GM12873 (cell line): ENCODE measurements at regions not wholly inside any gene's neighbourhood (a gene's known extent, or its start where the extent isn't known, plus 50 kb on each side); places are given as distances from the start of the nearest gene placed in this dataset.

ENCODE experiments used
- TF ChIP-seq, protein P1 (sequence below): IDR thresholded peaks from 2 replicates; pipeline ENCODE4 v1.5.1; 2012; ENCODE audit warnings: low read depth, mild to moderate bottlenecking, moderate library complexity, low read length, control low read depth; ENCODE audit not compliant: insufficient read depth; ENCODE audit errors: missing control alignments

GRCh38 chr3:139110072-139110830 lies 65.6 kb upstream of the PRR23C start:
- TF ChIP-seq, protein P1, sequence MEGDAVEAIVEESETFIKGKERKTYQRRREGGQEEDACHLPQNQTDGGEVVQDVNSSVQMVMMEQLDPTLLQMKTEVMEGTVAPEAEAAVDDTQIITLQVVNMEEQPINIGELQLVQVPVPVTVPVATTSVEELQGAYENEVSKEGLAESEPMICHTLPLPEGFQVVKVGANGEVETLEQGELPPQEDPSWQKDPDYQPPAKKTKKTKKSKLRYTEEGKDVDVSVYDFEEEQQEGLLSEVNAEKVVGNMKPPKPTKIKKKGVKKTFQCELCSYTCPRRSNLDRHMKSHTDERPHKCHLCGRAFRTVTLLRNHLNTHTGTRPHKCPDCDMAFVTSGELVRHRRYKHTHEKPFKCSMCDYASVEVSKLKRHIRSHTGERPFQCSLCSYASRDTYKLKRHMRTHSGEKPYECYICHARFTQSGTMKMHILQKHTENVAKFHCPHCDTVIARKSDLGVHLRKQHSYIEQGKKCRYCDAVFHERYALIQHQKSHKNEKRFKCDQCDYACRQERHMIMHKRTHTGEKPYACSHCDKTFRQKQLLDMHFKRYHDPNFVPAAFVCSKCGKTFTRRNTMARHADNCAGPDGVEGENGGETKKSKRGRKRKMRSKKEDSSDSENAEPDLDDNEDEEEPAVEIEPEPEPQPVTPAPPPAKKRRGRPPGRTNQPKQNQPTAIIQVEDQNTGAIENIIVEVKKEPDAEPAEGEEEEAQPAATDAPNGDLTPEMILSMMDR = no peak

DNA sequence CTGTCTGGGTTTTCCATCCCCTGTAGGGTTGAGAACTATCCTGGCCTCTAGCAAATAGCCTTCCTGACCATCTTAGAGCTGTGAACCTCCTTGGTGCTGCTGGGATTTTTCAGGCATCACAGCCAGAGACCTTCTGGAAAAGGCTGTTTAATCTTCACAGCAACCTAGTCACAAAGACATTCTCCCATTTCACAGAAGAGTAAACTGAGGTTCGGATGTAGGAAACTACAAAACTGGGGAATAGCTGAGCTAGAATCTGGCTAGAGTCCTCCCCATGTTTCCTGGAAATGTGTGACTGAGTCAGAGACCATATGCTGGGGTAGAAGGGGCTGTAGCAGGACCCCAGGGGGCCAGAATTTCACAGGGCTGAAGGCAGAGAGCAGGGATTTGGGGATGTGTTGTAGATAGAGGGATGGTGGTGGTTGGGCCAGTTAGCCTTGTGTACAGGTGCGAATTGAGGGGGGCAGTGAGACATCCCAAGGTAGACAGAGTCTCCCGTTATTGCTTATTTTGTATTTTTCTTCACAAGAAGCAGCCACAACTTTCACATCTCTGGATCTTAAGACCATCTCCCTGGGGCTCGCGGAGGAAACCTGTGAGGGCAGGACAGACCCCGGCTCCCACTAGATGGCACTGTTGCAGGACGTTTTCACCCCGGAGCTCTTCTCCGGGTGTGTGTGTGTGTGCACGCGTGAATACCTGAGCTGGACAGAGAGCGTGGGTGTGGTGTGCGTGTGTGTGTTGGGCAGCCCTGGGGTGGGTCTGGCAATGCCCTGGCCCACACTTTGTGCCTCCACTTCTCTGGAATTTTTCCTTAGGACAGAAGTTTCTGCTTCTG lies 66.9 kb upstream of the PRR23C start:
- TF ChIP-seq, protein P1 = peak; percentile 88

DNA sequence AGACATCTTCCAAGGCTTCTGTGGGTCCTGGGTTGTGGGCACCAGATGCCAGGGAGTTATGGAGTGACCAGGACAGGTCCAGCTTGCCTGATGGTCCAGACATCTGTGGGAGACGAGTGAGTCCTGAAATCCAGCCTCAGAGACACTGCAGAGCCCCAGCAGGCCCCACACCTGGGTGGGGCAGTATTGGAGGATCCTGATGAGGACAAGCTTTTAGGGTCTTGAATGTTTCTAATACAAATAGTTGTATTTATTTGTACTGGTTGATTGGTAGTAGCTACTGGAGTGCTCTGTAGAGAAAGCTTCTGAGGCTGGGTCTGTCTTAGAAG lies 67.5 kb upstream of the PRR23C start:
- TF ChIP-seq, protein P1 = no peak

- TF ChIP-seq, protein P1 = peak; percentile 6
These were observed 68.7 kb upstream of the PRR23C start for GRCh38 chr3:139113231-139113992.

DNA sequence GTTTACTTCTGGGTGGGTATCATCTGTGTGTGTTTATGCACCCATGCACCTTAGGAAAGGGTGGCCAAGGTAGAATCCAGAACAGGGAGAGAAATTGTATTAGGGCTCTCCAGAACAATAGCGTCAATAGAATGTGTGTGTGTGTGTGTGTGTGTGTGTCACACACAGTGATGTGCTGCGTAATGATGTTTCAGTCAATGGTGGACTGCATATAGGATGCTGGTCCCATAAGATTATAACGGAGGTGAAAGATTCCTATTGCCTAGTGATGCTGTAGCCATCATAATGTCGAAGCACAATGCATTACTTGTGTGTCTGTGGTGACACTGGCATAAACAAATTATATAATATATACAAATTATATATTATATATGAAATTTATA lies 69.3 kb upstream of the PRR23C start:
- TF ChIP-seq, protein P1 = no peak

- TF ChIP-seq, protein P1 = no peak
These were observed 72.5 kb upstream of the PRR23C start for GRCh38 chr3:139117136-139117675.
